ENCODE measurements at regions not wholly inside any gene's neighbourhood (a gene's known extent, or its start where the extent isn't known, plus 50 kb on each side); places are given as distances from the start of the nearest gene placed in this dataset.

GRCh38 chr2:125274718-125275117 lies 1249.6 kb downstream of the CNTNAP5 start:
- TF ChIP-seq CTCF (IDR thresholded peaks at IDR 0.05; ENCODE audit: poor library complexity) (no peak), EZH2 (IDR thresholded peaks at IDR 0.05; ENCODE audit: borderline replicate concordance) (no peak), EZH2phosphoT487 (IDR thresholded peaks at IDR 0.05; ENCODE audit: low read depth, severe bottlenecking, unreplicated experiment) (no peak)
